Transverse colon (tissue), 4 donors: ENCODE measurements at regions not wholly inside any gene's neighbourhood (a gene's known extent, or its start where the extent isn't known, plus 50 kb on each side); places are given as distances from the start of the nearest gene placed in this dataset.

ENCODE experiments used
- CTCF ChIP-seq, 5 experiments: fragments of 200-600 bp in 3 of 5; fragments of 450-650 bp in 2 of 5; sonication (generic) in 3 of 5; IDR thresholded peaks; 1 replicate in 2 of 5; 2 replicates in 3 of 5; pipeline ENCODE4 v1.5.1; 2016 to 2017; ENCODE audit warnings: antibody characterized with exemption in 5 of 5, inconsistent platforms in 3 of 5, mild to moderate bottlenecking in 2 of 5, moderate library complexity in 1 of 5
- EP300 ChIP-seq: sonication (generic); formaldehyde crosslinking; IDR thresholded peaks from one replicate; pipeline ENCODE4 v1.6.1; 2017; ENCODE audit warnings: antibody characterized with exemption, low read depth
- POLR2A ChIP-seq: fragments of 450-650 bp; IDR thresholded peaks from one replicate; pipeline ENCODE4 v1.6.1; 2016; ENCODE audit warnings: antibody characterized with exemption, mild to moderate bottlenecking, moderate library complexity
- POLR2AphosphoS5 ChIP-seq, 3 donors: sonication (generic); formaldehyde crosslinking; IDR thresholded peaks; one replicate each; pipeline ENCODE4 v1.6.1; 2016; ENCODE audit warnings: antibody characterized with exemption in 3 of 3

GRCh38 chr7:125654076-125654475 lies 724.5 kb upstream of the POT1 start:
- TF ChIP-seq CTCF (IDR thresholded peaks at IDR 0.05) = no peak
- TF ChIP-seq POLR2AphosphoS5 (IDR thresholded peaks at IDR 0.05) = no peak
- TF ChIP-seq POLR2A = no peak
- no peak for TF ChIP-seq EP300
